ENCODE measurements at regions not wholly inside any gene's neighbourhood (a gene's known extent, or its start where the extent isn't known, plus 50 kb on each side); places are given as distances from the start of the nearest gene placed in this dataset.
"Not testable (repeated sequence)": the region's sequence is repeated elsewhere in the genome, so short reads cannot be mapped to it uniquely, and the experiment has no call there.

- no peak for DNase-seq
These were observed 506.2 kb upstream of the IL12A start for GRCh38 chr3:159482241-159482993.

GRCh38 chr3:159482994-159483367, 505.7 kb upstream of the IL12A start:
- no peak for DNase-seq

- no peak for DNase-seq
These were observed 502.1 kb upstream of the IL12A start for GRCh38 chr3:159486580-159486979.

- no peak for DNase-seq
These were observed 501.3 kb upstream of the IL12A start for GRCh38 chr3:159487304-159487703.

- no peak for DNase-seq
These were observed 500.0 kb upstream of the IL12A start for GRCh38 chr3:159488602-159489001.

- DNase-seq, result no peak
These were observed 491.3 kb upstream of the IL12A start for GRCh38 chr3:159497361-159497760.

- peak; percentile 58 for DNase-seq
These were observed 489.4 kb upstream of the IL12A start for GRCh38 chr3:159499031-159499793.

- DNase-seq, result no peak
These were observed 487.6 kb upstream of the IL12A start for GRCh38 chr3:159501029-159501428.

GRCh38 chr3:159502986-159503385, 485.6 kb upstream of the IL12A start:
- DNase-seq, result no peak

- not testable (repeated sequence) for DNase-seq
These were observed 477.6 kb upstream of the IL12A start for GRCh38 chr3:159510988-159511387.

GRCh38 chr3:159513444-159513843, 475.2 kb upstream of the IL12A start:
- DNase-seq, result no peak

GRCh38 chr3:159513867-159514380, 474.7 kb upstream of the IL12A start:
- DNase-seq, result no peak

- no peak for DNase-seq
These were observed 471.5 kb upstream of the IL12A start for GRCh38 chr3:159517105-159517504.

- DNase-seq, result no peak
These were observed 468.0 kb upstream of the IL12A start for GRCh38 chr3:159520638-159521037.

GRCh38 chr3:159522276-159522675, 466.4 kb upstream of the IL12A start:
- DNase-seq, result no peak

- no peak for DNase-seq
These were observed 460.3 kb upstream of the IL12A start for GRCh38 chr3:159528251-159528895.

- DNase-seq, result peak; percentile 8
These were observed 456.1 kb upstream of the IL12A start for GRCh38 chr3:159532577-159532976.

- no peak for DNase-seq
These were observed 454.1 kb upstream of the IL12A start for GRCh38 chr3:159534496-159534895.

GRCh38 chr3:159536876-159537275, 451.8 kb upstream of the IL12A start:
- no peak for DNase-seq

- DNase-seq, result no peak
These were observed 450.1 kb upstream of the IL12A start for GRCh38 chr3:159538507-159538906.

- DNase-seq, result no peak
These were observed 447.6 kb upstream of the IL12A start for GRCh38 chr3:159540882-159541495.

GRCh38 chr3:159548675-159549335, 439.8 kb upstream of the IL12A start:
- no peak for DNase-seq

All from fibroblast of skin of scalp (primary cell).